ENCODE measurements at regions not wholly inside any gene's neighbourhood (a gene's known extent, or its start where the extent isn't known, plus 50 kb on each side); places are given as distances from the start of the nearest gene placed in this dataset.

DNA sequence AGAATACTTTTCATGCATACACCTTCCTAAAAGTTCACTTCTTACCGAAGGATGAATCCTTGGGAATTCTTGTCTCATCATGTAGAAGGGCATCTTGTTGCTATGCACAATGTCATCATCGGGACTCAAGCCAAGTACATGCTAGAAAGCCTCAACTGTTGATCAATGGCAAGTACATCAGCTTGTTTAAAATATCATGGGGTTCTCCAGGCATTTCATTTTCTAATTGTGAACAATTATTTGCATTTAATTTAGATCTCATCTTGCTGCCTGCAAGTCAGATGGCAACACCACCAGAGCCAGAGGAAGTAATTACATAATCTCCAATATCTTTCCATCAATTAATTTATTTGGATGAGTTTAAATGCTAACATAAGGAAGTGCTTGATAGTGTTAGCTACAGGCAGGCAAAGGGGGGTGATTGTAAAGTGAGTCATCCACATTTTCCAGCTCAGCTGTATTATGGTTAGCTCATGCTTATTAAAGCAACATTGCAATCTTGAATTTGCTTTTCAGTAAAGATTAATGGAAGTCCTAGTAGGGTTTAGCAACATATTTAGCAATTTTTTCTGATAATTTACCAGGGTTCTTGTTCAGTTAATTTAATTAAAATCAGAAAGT lies 356.5 kb downstream of the CBLL2 start:
- Mint-ChIP-seq H3K9me3 (no peaks in the 10 kb centered on the region), H3K4me1 (no peaks in the 10 kb centered on the region), H3K4me3 (no peak overlapping the region), H3K27ac (no peak overlapping the region), H3K36me3 (ENCODE audit: low read depth) (no peaks in the 10 kb centered on the region), H3K27me3 (ENCODE audit: insufficient read depth) (no peaks in the 10 kb centered on the region)
- TF ChIP-seq, protein P1, sequence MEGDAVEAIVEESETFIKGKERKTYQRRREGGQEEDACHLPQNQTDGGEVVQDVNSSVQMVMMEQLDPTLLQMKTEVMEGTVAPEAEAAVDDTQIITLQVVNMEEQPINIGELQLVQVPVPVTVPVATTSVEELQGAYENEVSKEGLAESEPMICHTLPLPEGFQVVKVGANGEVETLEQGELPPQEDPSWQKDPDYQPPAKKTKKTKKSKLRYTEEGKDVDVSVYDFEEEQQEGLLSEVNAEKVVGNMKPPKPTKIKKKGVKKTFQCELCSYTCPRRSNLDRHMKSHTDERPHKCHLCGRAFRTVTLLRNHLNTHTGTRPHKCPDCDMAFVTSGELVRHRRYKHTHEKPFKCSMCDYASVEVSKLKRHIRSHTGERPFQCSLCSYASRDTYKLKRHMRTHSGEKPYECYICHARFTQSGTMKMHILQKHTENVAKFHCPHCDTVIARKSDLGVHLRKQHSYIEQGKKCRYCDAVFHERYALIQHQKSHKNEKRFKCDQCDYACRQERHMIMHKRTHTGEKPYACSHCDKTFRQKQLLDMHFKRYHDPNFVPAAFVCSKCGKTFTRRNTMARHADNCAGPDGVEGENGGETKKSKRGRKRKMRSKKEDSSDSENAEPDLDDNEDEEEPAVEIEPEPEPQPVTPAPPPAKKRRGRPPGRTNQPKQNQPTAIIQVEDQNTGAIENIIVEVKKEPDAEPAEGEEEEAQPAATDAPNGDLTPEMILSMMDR (conservative IDR thresholded peaks at IDR 0.05): no peak
- 91 to 100% methylated on average over 1 to 2 of the region's 2 CpGs for WGBS, 2 experiments (ENCODE audit: insufficient coverage in 1 of 2, insufficient read length in 1 of 2)
- Histone ChIP-seq H3K9ac (ENCODE audit: extremely low read depth, low read length, poor library complexity, severe bottlenecking) (no peak overlapping the region), H3K4me1 (ENCODE audit: control insufficient read depth, insufficient read depth, low read length) (no peaks in the 10 kb centered on the region), H3K27me3 (ENCODE audit: control insufficient read depth, insufficient read depth, low read length, poor library complexity, severe bottlenecking) (no peaks in the 10 kb centered on the region), H3K36me3 (ENCODE audit: control insufficient read depth, insufficient read depth, low read length) (no peaks in the 10 kb centered on the region), H3K4me3 (ENCODE audit: low read length) (no peak overlapping the region), H3K9me3 (ENCODE audit: control insufficient read depth, low read length) (no peaks in the 10 kb centered on the region), H3K27ac (ENCODE audit: low read depth, low read length) (no peak overlapping the region)
- no peak for DNase-seq

DNA sequence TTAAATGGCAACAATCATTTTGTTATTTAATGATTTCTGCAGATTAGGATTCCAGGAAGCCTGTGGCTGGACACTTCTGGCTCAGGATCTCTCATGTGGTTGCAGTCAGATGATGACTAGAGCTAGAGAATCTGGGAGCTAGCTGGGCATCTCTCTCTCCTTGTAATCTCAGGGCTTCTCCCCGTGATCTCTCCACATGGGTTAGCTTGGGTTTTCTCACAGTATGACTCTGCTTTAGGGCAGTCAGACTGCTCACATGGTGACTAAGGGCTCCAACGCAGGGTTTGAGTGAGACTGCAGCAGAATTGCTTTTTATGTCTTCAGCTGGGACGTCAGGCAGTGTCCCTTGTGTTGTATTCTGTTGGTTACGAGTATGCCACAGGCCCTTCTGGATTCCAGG lies 361.4 kb downstream of the CBLL2 start:
- Histone ChIP-seq H3K27ac (ENCODE audit: low read depth, low read length) (no peak overlapping the region), H3K4me1 (ENCODE audit: control insufficient read depth, insufficient read depth, low read length) (no peaks in the 10 kb centered on the region), H3K9ac (ENCODE audit: extremely low read depth, low read length, poor library complexity, severe bottlenecking) (no peak overlapping the region), H3K9me3 (ENCODE audit: control insufficient read depth, low read length) (no peaks in the 10 kb centered on the region), H3K4me3 (ENCODE audit: low read length) (no peak overlapping the region), H3K36me3 (ENCODE audit: control insufficient read depth, insufficient read depth, low read length) (no peaks in the 10 kb centered on the region), H3K27me3 (ENCODE audit: control insufficient read depth, insufficient read depth, low read length, poor library complexity, severe bottlenecking) (no peaks in the 10 kb centered on the region)
- Mint-ChIP-seq H3K27me3 (ENCODE audit: insufficient read depth) (no peaks in the 10 kb centered on the region), H3K4me3 (no peak overlapping the region), H3K4me1 (no peaks in the 10 kb centered on the region), H3K27ac (no peak overlapping the region), H3K9me3 (no peaks in the 10 kb centered on the region), H3K36me3 (ENCODE audit: low read depth) (no peaks in the 10 kb centered on the region)
- TF ChIP-seq, protein P1 (conservative IDR thresholded peaks at IDR 0.05): no peak
- no peak for DNase-seq
- 76 to 85% methylated on average over 3 to 4 of the region's 4 CpGs for WGBS, 2 experiments (ENCODE audit: insufficient coverage in 1 of 2, insufficient read length in 1 of 2)

DNA sequence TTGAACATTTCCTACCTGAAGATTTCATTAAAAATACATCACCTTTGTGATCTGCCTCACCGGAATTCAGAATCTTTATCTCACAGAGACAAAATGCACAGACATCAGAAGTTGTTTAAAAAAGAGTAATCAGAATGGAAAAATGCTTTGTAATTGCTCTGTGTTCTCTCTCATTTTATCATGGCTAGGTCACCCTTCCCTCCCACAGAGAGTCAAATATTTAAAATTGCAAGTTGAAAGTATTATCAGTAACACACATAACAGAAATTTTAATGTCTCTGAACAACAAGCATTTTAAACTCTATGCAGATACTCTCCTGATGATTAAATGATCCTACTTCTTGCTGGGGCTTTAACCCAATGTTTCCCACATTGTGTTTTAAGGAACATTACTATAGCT lies 362.0 kb downstream of the CBLL2 start:
- H3K27ac ChIP-seq (ENCODE audit: low read depth, low read length): no peak overlapping the region

More for the DNA sequence above, 362.0 kb downstream of the CBLL2 start:
- no peaks in the 10 kb centered on the region for H3K36me3 ChIP-seq (ENCODE audit: control insufficient read depth, insufficient read depth, low read length)
- H3K4me3 ChIP-seq (ENCODE audit: low read length): no peak overlapping the region
- Mint-ChIP-seq H3K27me3 (ENCODE audit: insufficient read depth) (no peaks in the 10 kb centered on the region), H3K27ac (no peak overlapping the region), H3K4me1 (no peaks in the 10 kb centered on the region), H3K4me3 (no peak overlapping the region), H3K36me3 (ENCODE audit: low read depth) (no peaks in the 10 kb centered on the region), H3K9me3 (no peaks in the 10 kb centered on the region)
- H3K9ac ChIP-seq (ENCODE audit: extremely low read depth, low read length, poor library complexity, severe bottlenecking): no peak overlapping the region
- TF ChIP-seq, protein P1 (conservative IDR thresholded peaks at IDR 0.05): no peak
- H3K9me3 ChIP-seq (ENCODE audit: control insufficient read depth, low read length): no peaks in the 10 kb centered on the region
- DNase-seq: no peak
- H3K27me3 ChIP-seq (ENCODE audit: control insufficient read depth, insufficient read depth, low read length, poor library complexity, severe bottlenecking): no peaks in the 10 kb centered on the region
- WGBS, 2 experiments (ENCODE audit: insufficient coverage in 1 of 2, insufficient read length in 1 of 2): no CpG with 5 or more reads among the region's 1 CpG
- no peaks in the 10 kb centered on the region for H3K4me1 ChIP-seq (ENCODE audit: control insufficient read depth, insufficient read depth, low read length)
